Parathyroid adenoma (tissue), 2 donors: ENCODE measurements at regions not wholly inside any gene's neighbourhood (a gene's known extent, or its start where the extent isn't known, plus 50 kb on each side); places are given as distances from the start of the nearest gene placed in this dataset.

Experiments
- H2AFZ ChIP-seq: fragments of 300-600 bp; sonication (generic); one replicate; pipeline ENCODE4 v1.7.0; 2017; ENCODE audit warnings: antibody characterized with exemption, mild to moderate bottlenecking
- H3K27ac ChIP-seq: fragments of 300-600 bp; sonication (generic); one replicate; pipeline ENCODE4 v1.7.0; 2017
- H3K27me3 ChIP-seq: fragments of 300-600 bp; sonication (generic); one replicate; pipeline ENCODE4 v1.7.0; 2017; ENCODE audit warnings: low read length; ENCODE audit not compliant: control insufficient read depth, insufficient read depth
- H3K36me3 ChIP-seq: fragments of 300-600 bp; sonication (generic); one replicate; pipeline ENCODE4 v1.7.0; 2017; ENCODE audit warnings: low read length; ENCODE audit not compliant: control insufficient read depth, insufficient read depth
- H3K4me1 ChIP-seq: fragments of 300-600 bp; sonication (generic); one replicate; pipeline ENCODE4 v1.7.0; 2017; ENCODE audit warnings: control low read depth
- H3K4me2 ChIP-seq: fragments of 300-600 bp; sonication (generic); one replicate; pipeline ENCODE4 v1.7.0; 2017; ENCODE audit warnings: low read length
- H3K4me3 ChIP-seq: fragments of 300-600 bp; sonication (generic); one replicate; pipeline ENCODE4 v1.7.0; 2017; ENCODE audit warnings: low read depth, low read length
- H3K79me2 ChIP-seq: fragments of 300-600 bp; sonication (generic); one replicate; pipeline ENCODE4 v1.7.0; 2017; ENCODE audit warnings: control low read depth
- H3K9ac ChIP-seq: fragments of 300-600 bp; sonication (generic); one replicate; pipeline ENCODE4 v1.7.0; 2017; ENCODE audit warnings: mild to moderate bottlenecking
- H3K9me3 ChIP-seq: fragments of 300-600 bp; sonication (generic); one replicate; pipeline ENCODE4 v1.7.0; 2017; ENCODE audit warnings: low read length; ENCODE audit not compliant: control insufficient read depth
- TF ChIP-seq, protein P1 (sequence below): fragments of 300-600 bp; sonication (generic); IDR thresholded peaks from one replicate; pipeline ENCODE4 v1.7.0; 2017; ENCODE audit warnings: antibody characterized with exemption, mild to moderate bottlenecking
- donor health status: primary hyperparathyroidism.

DNA sequence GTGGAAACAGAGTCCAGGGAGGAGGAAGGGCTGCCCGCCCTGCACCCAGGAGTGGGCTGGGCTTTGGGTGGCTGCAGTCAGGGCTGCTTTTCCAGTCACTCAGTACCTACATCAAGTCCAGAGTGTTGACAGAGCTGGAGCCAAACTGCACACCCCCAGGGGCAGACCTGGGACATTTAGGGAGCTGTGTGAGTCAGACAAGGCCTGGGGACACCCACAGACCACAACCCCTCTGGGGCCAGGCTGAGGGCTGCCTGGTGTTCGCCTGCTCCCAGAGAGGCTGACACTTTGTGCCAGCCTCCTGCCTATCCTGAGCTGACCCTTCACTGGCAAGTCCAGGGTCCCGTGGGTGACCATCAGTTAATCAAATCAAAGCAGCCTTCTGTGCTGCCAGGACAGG, 240.0 kb downstream of the BCOR start:
- Histone ChIP-seq H3K27me3 (no peaks in the 10 kb centered on the region), H3K4me2 (no peak overlapping the region), H3K9ac (no peak overlapping the region), H3K4me1 (no peaks in the 10 kb centered on the region), H3K9me3 (no peaks in the 10 kb centered on the region), H3K27ac (no peak overlapping the region), H3K36me3 (no peaks in the 10 kb centered on the region), H3K79me2 (no peaks in the 10 kb centered on the region), H3K4me3 (no peak overlapping the region), H2AFZ (no peak overlapping the region)
- TF ChIP-seq, protein P1, sequence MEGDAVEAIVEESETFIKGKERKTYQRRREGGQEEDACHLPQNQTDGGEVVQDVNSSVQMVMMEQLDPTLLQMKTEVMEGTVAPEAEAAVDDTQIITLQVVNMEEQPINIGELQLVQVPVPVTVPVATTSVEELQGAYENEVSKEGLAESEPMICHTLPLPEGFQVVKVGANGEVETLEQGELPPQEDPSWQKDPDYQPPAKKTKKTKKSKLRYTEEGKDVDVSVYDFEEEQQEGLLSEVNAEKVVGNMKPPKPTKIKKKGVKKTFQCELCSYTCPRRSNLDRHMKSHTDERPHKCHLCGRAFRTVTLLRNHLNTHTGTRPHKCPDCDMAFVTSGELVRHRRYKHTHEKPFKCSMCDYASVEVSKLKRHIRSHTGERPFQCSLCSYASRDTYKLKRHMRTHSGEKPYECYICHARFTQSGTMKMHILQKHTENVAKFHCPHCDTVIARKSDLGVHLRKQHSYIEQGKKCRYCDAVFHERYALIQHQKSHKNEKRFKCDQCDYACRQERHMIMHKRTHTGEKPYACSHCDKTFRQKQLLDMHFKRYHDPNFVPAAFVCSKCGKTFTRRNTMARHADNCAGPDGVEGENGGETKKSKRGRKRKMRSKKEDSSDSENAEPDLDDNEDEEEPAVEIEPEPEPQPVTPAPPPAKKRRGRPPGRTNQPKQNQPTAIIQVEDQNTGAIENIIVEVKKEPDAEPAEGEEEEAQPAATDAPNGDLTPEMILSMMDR, result no peak

DNA sequence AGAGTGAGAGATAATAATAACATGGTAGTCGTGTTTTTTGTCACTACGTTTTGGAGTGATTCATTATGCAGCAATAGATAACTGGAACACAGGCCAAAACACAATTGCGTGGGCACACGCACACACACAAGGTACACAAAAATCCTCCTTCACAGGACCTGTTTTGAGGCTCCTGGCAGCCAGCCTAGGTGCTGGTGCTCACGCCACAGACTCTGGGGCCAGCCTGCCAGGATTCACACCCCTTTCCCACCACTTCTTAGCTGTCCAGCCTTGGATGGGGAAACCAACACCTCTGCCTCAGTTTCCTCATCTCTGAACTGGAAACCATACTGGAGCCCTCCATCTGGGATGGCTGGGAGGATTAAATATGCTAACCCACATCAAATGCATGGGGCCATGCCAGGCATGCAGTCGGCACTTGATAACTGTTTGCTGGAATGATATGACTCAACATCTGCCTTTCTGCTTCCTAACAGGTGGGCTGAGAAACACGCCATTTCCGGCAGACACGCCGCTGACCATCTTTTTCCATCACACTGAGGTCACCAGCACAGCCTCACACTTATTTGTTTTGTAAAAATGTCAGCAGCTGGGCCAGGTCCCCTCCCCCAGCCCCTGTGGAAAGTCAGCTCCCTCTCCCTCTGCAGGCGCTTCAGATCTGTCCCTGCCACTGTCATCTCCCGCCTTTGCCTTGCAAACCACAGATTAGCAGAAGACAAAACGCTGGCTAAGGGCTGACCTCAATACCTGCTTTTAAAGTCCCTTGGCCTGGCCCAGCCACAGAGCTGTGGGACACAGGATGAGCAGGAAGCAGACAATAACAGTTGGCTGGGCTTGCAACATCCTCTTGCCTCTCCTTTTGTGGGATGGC, 237.5 kb downstream of the BCOR start:
- Histone ChIP-seq H3K27me3 (no peaks in the 10 kb centered on the region), H3K4me1 (no peaks in the 10 kb centered on the region), H3K4me2 (no peak overlapping the region), H3K9me3 (no peaks in the 10 kb centered on the region), H3K36me3 (no peaks in the 10 kb centered on the region), H3K27ac (no peak overlapping the region), H2AFZ (no peak overlapping the region), H3K9ac (no peak overlapping the region), H3K79me2 (no peaks in the 10 kb centered on the region), H3K4me3 (no peak overlapping the region)
- TF ChIP-seq, protein P1, result no peak

DNA sequence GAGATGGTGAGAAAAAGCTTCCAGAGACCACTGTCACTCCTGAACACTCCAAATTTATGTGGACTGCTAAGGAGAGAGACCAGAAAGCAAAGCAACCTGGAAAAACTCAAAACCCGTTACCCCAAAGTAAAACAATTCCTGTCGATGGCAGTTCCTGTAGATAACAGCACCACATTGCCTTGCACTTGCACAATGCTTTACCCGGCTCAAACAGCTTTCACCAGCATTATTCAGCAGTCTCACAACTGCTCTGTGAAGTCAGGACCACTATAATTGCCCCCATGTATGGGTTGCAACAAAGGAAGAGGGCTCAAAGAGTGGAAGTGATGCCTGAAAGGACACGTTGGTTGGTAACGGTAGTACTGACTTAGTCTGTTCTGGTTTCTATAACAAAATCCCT, 234.8 kb downstream of the BCOR start:
- Histone ChIP-seq H3K4me3 (no peak overlapping the region), H3K9ac (no peak overlapping the region), H3K79me2 (no peaks in the 10 kb centered on the region), H3K27me3 (no peaks in the 10 kb centered on the region), H3K36me3 (no peaks in the 10 kb centered on the region), H2AFZ (no peak overlapping the region), H3K4me2 (no peak overlapping the region), H3K9me3 (no peaks in the 10 kb centered on the region), H3K4me1 (no peaks in the 10 kb centered on the region), H3K27ac (no peak overlapping the region)
- TF ChIP-seq, protein P1, result no peak

GRCh38 chrX:39866229-39866628, 231.5 kb downstream of the BCOR start:
- no peak overlapping the region for H3K4me2 ChIP-seq
- H3K79me2 ChIP-seq, result no peaks in the 10 kb centered on the region
- no peak overlapping the region for H3K9ac ChIP-seq
- H3K4me1 ChIP-seq, result no peaks in the 10 kb centered on the region
- TF ChIP-seq, protein P1, result no peak
- no peak overlapping the region for H3K4me3 ChIP-seq
- no peaks in the 10 kb centered on the region for H3K27me3 ChIP-seq
- no peaks in the 10 kb centered on the region for H3K36me3 ChIP-seq
- H3K27ac ChIP-seq, result no peak overlapping the region
- H2AFZ ChIP-seq, result no peak overlapping the region
- no peaks in the 10 kb centered on the region for H3K9me3 ChIP-seq
